Liver (tissue), 2 donors: ENCODE measurements at regions not wholly inside any gene's neighbourhood (a gene's known extent, or its start where the extent isn't known, plus 50 kb on each side); places are given as distances from the start of the nearest gene placed in this dataset.

ENCODE experiments used
- CTCF ChIP-seq: fragments of 150-350 bp; IDR thresholded peaks from 2 replicates; pipeline ENCODE4 v1.5.1; 2017; ENCODE audit warnings: improper control_type of control experiment, low read depth, low read length; ENCODE audit not compliant: missing input control
- TF ChIP-seq, protein P1 (sequence below): IDR thresholded peaks from 2 replicates; pipeline ENCODE4 v1.6.1; 2016; ENCODE audit warnings: antibody characterized with exemption
- donor health status: healthy.

- no peak for TF ChIP-seq CTCF
- TF ChIP-seq, protein P1, sequence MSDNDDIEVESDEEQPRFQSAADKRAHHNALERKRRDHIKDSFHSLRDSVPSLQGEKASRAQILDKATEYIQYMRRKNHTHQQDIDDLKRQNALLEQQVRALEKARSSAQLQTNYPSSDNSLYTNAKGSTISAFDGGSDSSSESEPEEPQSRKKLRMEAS, result no peak
Observed at GRCh38 chr21:16020878-16021277, 291.1 kb downstream of the USP25 start.
